ENCODE measurements at regions not wholly inside any gene's neighbourhood (a gene's known extent, or its start where the extent isn't known, plus 50 kb on each side); places are given as distances from the start of the nearest gene placed in this dataset.

DNA sequence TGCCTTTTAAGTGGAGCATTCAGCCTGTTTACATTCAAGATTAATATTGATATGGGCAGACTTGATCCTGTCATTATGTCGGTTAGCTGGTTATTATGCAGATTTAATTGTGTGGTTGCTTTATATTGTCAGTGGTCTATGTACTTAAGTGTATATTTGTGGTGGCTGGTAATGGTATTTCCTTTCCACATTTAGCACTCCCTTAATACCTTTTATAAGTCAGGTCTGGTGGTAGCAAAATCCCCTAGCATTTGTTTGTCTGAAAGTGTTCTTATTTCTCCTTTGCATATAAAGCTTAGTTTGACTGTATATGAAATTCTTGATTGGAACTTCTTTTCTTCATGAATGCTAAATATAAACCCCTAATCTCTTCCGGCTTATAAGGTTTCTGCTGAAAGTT, 403.7 kb upstream of the EPHA5 start:
- H3K4me1 Mint-ChIP-seq (ENCODE audit: unreplicated experiment) = no peaks in the 10 kb centered on the region
- TF ChIP-seq, protein P1, sequence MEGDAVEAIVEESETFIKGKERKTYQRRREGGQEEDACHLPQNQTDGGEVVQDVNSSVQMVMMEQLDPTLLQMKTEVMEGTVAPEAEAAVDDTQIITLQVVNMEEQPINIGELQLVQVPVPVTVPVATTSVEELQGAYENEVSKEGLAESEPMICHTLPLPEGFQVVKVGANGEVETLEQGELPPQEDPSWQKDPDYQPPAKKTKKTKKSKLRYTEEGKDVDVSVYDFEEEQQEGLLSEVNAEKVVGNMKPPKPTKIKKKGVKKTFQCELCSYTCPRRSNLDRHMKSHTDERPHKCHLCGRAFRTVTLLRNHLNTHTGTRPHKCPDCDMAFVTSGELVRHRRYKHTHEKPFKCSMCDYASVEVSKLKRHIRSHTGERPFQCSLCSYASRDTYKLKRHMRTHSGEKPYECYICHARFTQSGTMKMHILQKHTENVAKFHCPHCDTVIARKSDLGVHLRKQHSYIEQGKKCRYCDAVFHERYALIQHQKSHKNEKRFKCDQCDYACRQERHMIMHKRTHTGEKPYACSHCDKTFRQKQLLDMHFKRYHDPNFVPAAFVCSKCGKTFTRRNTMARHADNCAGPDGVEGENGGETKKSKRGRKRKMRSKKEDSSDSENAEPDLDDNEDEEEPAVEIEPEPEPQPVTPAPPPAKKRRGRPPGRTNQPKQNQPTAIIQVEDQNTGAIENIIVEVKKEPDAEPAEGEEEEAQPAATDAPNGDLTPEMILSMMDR (conservative IDR thresholded peaks at IDR 0.05) = no peak
- H3K27me3 Mint-ChIP-seq = no peaks in the 10 kb centered on the region
- H3K36me3 Mint-ChIP-seq = no peaks in the 10 kb centered on the region
- no peak for DNase-seq (ENCODE audit: extremely low spot score, unreplicated experiment)
- H3K4me3 Mint-ChIP-seq = no peak overlapping the region
- no peak overlapping the region for H3K27ac Mint-ChIP-seq
- peaks cover 3% of the 10 kb centered on the region for H3K9me3 Mint-ChIP-seq

DNA sequence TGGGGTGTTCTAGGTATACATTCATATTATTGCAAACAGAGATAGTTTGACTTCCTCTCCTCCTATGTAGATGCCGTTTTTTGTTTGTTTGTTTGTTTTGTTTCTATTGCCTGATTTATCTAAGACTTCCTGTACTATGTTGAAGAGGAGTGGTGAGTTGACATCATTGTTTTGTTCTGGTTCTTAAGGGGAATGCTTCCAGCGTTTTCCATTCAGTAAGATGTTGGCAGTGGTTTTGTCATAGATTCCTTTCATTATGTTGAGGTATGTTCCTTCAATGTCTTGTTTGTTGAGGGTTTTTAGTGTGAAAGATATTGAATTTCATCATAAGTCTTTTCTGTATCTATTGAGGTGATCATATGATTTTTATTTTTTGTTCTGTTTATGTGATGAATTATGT, 401.6 kb upstream of the EPHA5 start:
- H3K27ac Mint-ChIP-seq = no peak overlapping the region
- TF ChIP-seq, protein P1 (conservative IDR thresholded peaks at IDR 0.05) = no peak
- DNase-seq (ENCODE audit: extremely low spot score, unreplicated experiment) = no peak
- H3K9me3 Mint-ChIP-seq = peaks cover 3% of the 10 kb centered on the region
- H3K4me1 Mint-ChIP-seq (ENCODE audit: unreplicated experiment) = no peaks in the 10 kb centered on the region
- no peaks in the 10 kb centered on the region for H3K36me3 Mint-ChIP-seq
- no peaks in the 10 kb centered on the region for H3K27me3 Mint-ChIP-seq
- no peak overlapping the region for H3K4me3 Mint-ChIP-seq

DNA sequence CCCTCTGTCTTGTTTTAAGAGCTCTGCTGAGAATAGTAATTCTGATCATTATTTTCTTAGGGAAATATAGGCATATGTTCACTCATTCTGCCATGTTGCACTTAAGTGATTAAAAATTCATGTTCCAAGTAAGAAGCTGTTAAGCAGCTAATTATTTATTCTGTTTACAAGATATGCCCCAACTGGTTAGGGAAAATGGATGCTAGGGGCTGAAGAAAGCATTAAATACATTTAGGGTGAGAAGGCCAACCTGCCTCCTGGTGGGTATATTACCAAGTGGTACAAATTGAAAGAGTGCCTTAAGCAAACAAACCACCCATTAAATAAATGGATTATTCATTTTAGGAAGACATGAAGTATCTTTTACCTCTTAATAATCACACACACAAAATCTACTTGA, 392.6 kb upstream of the EPHA5 start:
- no peaks in the 10 kb centered on the region for H3K27me3 Mint-ChIP-seq
- no peak overlapping the region for H3K27ac Mint-ChIP-seq
- no peaks in the 10 kb centered on the region for H3K4me1 Mint-ChIP-seq (ENCODE audit: unreplicated experiment)
- DNase-seq (ENCODE audit: extremely low spot score, unreplicated experiment) = no peak
- no peaks in the 10 kb centered on the region for H3K36me3 Mint-ChIP-seq
- no peaks in the 10 kb centered on the region for H3K9me3 Mint-ChIP-seq
- TF ChIP-seq, protein P1 (conservative IDR thresholded peaks at IDR 0.05) = no peak
- no peak overlapping the region for H3K4me3 Mint-ChIP-seq

DNA sequence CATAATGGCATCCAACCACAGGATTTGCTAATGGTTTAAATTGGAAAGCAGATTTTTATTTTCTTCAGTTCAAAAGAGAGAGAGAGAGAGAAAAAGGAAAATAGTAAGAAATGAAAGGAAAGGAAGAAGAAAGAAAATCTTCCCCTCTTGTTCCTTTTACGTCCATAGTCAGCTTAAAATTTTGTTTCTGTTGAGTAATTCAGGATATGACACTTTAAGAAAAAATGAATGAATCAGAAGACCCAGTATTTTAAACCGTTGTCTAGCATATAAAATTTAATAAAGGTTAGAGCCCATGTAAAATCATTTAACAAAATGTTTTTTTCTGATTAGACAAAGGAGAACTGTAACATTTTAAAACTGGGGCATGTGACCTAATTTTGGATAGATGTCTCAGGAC, 391.8 kb upstream of the EPHA5 start:
- Mint-ChIP-seq H3K4me1 (ENCODE audit: unreplicated experiment) (no peaks in the 10 kb centered on the region), H3K36me3 (no peaks in the 10 kb centered on the region), H3K27me3 (no peaks in the 10 kb centered on the region), H3K27ac (no peak overlapping the region), H3K4me3 (no peak overlapping the region), H3K9me3 (no peaks in the 10 kb centered on the region)
- TF ChIP-seq, protein P1 (conservative IDR thresholded peaks at IDR 0.05) = no peak
- no peak for DNase-seq (ENCODE audit: extremely low spot score, unreplicated experiment)

DNA sequence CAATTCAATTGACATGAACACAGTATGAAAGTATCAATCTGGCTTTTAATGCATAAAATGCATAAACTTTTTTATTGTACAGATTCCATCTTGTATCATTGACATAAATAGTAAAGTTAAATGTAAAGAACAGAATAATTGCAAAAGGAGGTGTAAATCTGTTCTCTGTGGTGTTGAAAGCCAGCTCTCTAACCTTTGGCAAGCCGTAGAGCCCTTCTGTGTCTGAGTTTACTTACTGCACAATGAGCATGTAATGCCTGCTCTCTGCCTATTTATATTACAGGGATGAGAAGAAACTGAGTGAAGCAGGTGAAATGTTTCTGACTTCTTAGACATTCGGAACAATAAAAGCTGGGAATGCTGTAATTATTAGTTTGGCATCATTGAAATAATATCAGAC, 389.3 kb upstream of the EPHA5 start:
- no peaks in the 10 kb centered on the region for H3K9me3 Mint-ChIP-seq
- H3K36me3 Mint-ChIP-seq = no peaks in the 10 kb centered on the region
- no peak for DNase-seq (ENCODE audit: extremely low spot score, unreplicated experiment)
- H3K4me1 Mint-ChIP-seq (ENCODE audit: unreplicated experiment) = no peaks in the 10 kb centered on the region
- H3K27me3 Mint-ChIP-seq = no peaks in the 10 kb centered on the region
- H3K4me3 Mint-ChIP-seq = no peak overlapping the region
- H3K27ac Mint-ChIP-seq = no peak overlapping the region
- TF ChIP-seq, protein P1 (conservative IDR thresholded peaks at IDR 0.05) = no peak

DNA sequence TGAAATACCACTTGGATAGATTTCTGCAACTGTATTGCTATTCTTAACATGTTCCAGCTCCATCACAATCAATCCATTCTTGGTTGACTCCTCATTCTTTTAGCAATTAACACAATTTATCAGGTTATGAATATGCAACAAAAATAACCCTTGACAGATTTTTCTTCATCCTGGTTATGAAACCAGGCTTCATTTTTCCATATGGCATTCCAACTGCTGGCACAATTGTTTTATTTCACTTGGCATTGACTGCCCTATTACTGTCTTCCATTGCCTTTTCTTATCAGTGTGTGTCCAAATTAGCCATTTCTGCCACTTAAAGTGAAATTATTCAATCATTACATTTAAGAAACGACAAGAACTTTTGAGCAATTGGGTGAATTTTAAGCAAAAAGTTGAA, 388.8 kb upstream of the EPHA5 start:
- Mint-ChIP-seq H3K4me3 (no peak overlapping the region), H3K9me3 (no peaks in the 10 kb centered on the region), H3K27ac (no peak overlapping the region), H3K4me1 (ENCODE audit: unreplicated experiment) (no peaks in the 10 kb centered on the region), H3K36me3 (no peaks in the 10 kb centered on the region), H3K27me3 (no peaks in the 10 kb centered on the region)
- TF ChIP-seq, protein P1 (conservative IDR thresholded peaks at IDR 0.05) = no peak
- no peak for DNase-seq (ENCODE audit: extremely low spot score, unreplicated experiment)
